Ovary (tissue), 7 donors: ENCODE measurements at regions not wholly inside any gene's neighbourhood (a gene's known extent, or its start where the extent isn't known, plus 50 kb on each side); places are given as distances from the start of the nearest gene placed in this dataset.

Experiments used
- DNase-seq, 5 donors: peaks; one replicate each; pipeline ENCODE4 v3.0.0-alpha.2; 2019 to 2020
- H3K27ac ChIP-seq, 2 donors: fragments of 200-600 bp; one replicate each; pipeline versions ENCODE4 v1.5.1 to v1.8.0; 2019 to 2022
- H3K27me3 ChIP-seq: fragments of 200-600 bp; one replicate; pipeline ENCODE4 v1.8.0; 2022
- H3K36me3 ChIP-seq: fragments of 200-600 bp; sonication (generic); one replicate; pipeline ENCODE4 v1.5.1; 2019
- H3K4me1 ChIP-seq: one replicate; pipeline ENCODE4 v1.8.1; 2013; ENCODE audit warnings: mild to moderate bottlenecking, moderate library complexity; ENCODE audit not compliant: insufficient read depth
- H3K4me3 ChIP-seq: fragments of 200-600 bp; sonication (generic); one replicate; pipeline ENCODE4 v1.5.1; 2017
- H3K9me3 ChIP-seq, 2 donors: fragments of 200-600 bp in 1 of 2; sonication (generic) in 1 of 2; one replicate each; pipeline versions ENCODE4 v1.5.1 to v1.8.1; 2013 to 2019; ENCODE audit warnings: mild to moderate bottlenecking in 1 of 2, moderate library complexity in 1 of 2
- CTCF ChIP-seq, 3 donors: fragments of 450-650 bp in 2 of 3; fragments of 200-600 bp in 1 of 3; IDR thresholded peaks; one replicate each; pipeline versions ENCODE4 v1.5.1 to v1.8.0; 2016 to 2022; ENCODE audit warnings: antibody characterized with exemption in 3 of 3, mild to moderate bottlenecking in 1 of 3
- EP300 ChIP-seq: sonication (generic); formaldehyde crosslinking; IDR thresholded peaks from one replicate; pipeline ENCODE4 v1.6.1; 2017; ENCODE audit warnings: antibody characterized with exemption
- POLR2A ChIP-seq: fragments of 450-650 bp; IDR thresholded peaks from one replicate; pipeline ENCODE4 v1.6.1; 2017; ENCODE audit warnings: antibody characterized with exemption, mild to moderate bottlenecking, moderate library complexity
- WGBS, 3 donors: extraction: QIAGEN DNeasy Blood & Tissue Kit in 1 of 3; methylation state at CpG; one replicate each; pipeline versions ENCODE4 v1.1.5 to v1.1.7; 2013 to 2017; 5-methylcytosine and 5-hydroxymethylcytosine counted together
- intact Hi-C, 4 donors: fragments of 100-400 bp; cut with DNase I; formaldehyde crosslinking; loops; one replicate each; pipeline versions ENCODE4 v1.11.0 to v1.15.1; 2022 to 2023
- donor health status: DM: no; HTN: no; CAD: no; lungs with moderate emphysema.
- donor health status: DM: no; HTN: no; CAD: no.
- donor health status: Bipolar disorder and iron deficiency.
- donor health status: DM: no; HTN: no; CAD: no.
- donor health status: DM: yes; HTN: yes; CAD: no.

DNA sequence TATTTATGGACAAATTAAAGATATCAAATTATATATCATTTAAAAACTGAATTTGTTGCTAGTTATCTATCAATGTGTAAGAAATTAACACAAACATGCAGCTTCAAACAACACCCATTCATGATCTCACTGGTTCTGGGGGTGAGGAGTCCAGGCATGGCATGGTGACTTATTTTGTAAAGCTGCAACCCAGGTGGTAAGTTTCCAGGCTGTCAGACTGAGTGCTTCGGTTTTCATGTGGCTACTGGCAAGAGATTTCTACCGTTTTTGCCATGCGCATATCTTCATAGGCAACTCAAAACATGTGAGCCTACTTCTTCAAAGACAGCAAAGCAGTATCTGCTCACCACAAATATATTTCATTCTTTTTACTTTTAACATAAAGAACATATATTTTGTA is 364.3 kb upstream of the BCHE start:
- H3K9me3 ChIP-seq = no peaks in the 10 kb centered on the region
- no peaks in the 10 kb centered on the region for H3K36me3 ChIP-seq
- no peaks in the 10 kb centered on the region for H3K4me1 ChIP-seq
- 13 to 33% (median 16%) methylated on average over 3 of the region's 3 CpGs for whole genome bisulfite sequencing, 3 donors
- no peak overlapping the region for H3K27ac ChIP-seq
- TF ChIP-seq POLR2A (no peak), EP300 (no peak), CTCF (IDR thresholded peaks at IDR 0.05) (no peak)
- DNase-seq = no peak
- H3K4me3 ChIP-seq = no peak overlapping the region
- no peaks in the 10 kb centered on the region for H3K27me3 ChIP-seq
- intact Hi-C loops = no loop called here

DNA sequence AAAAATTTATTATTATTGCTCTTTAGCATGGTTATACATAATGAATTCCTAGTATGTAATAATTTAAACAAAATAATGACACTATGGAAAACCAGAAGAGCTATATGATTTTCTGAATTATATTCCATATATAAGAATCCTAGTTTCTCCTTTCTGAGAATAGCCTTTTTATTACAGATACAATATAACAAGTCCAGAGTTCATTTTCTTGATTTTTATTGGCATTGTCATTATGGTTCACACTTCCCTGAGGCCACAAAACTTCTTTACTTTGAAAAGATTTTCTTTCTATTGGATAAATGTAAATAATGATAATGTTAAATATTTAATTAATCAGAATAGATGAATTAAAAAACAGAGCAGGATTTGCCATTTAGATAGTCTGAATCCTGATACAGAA is 362.3 kb upstream of the BCHE start:
- no peak for DNase-seq
- H3K4me3 ChIP-seq = no peak overlapping the region
- intact Hi-C loops = no loop called here
- no peaks in the 10 kb centered on the region for H3K36me3 ChIP-seq
- H3K27me3 ChIP-seq = no peaks in the 10 kb centered on the region
- H3K27ac ChIP-seq = no peak overlapping the region
- no peaks in the 10 kb centered on the region for H3K9me3 ChIP-seq
- no peaks in the 10 kb centered on the region for H3K4me1 ChIP-seq
- TF ChIP-seq EP300 (no peak), POLR2A (no peak), CTCF (IDR thresholded peaks at IDR 0.05) (no peak)

- WGBS, 3 donors = 74 to 80% (median 77%) methylated on average over 2 of the region's 2 CpGs
Observed at GRCh38 chr3:166195808-166196207, 358.6 kb upstream of the BCHE start.

GRCh38 chr3:166191411-166191810 is 354.2 kb upstream of the BCHE start:
- no peaks in the 10 kb centered on the region for H3K27me3 ChIP-seq
- no peak overlapping the region for H3K4me3 ChIP-seq

More at GRCh38 chr3:166195808-166196207, 358.6 kb upstream of the BCHE start:
- H3K4me1 ChIP-seq = no peaks in the 10 kb centered on the region
- DNase-seq = no peak
- no peaks in the 10 kb centered on the region for H3K36me3 ChIP-seq
- TF ChIP-seq CTCF (IDR thresholded peaks at IDR 0.05) (no peak), EP300 (no peak), POLR2A (no peak)
- no peak overlapping the region for H3K4me3 ChIP-seq
- intact Hi-C loops = no loop called here
- no peak overlapping the region for H3K27ac ChIP-seq
- H3K9me3 ChIP-seq = no peaks in the 10 kb centered on the region
- no peaks in the 10 kb centered on the region for H3K27me3 ChIP-seq

More at GRCh38 chr3:166191411-166191810, 354.2 kb upstream of the BCHE start:
- TF ChIP-seq POLR2A (no peak), EP300 (no peak), CTCF (IDR thresholded peaks at IDR 0.05) (no peak)
- H3K4me1 ChIP-seq = no peaks in the 10 kb centered on the region
- WGBS, 3 donors = 80 to 91% (median 84%) methylated on average over 2 of the region's 2 CpGs
- H3K27ac ChIP-seq = no peak overlapping the region
- DNase-seq = no peak
- no peaks in the 10 kb centered on the region for H3K9me3 ChIP-seq
- intact Hi-C loops = no loop called here
- no peaks in the 10 kb centered on the region for H3K36me3 ChIP-seq
